Lower leg skin (tissue), 4 donors: ENCODE measurements at regions not wholly inside any gene's neighbourhood (a gene's known extent, or its start where the extent isn't known, plus 50 kb on each side); places are given as distances from the start of the nearest gene placed in this dataset.

Experiments
- DNase-seq, 2 donors: peaks; one replicate each; pipeline ENCODE4 v3.0.0-alpha.2; 2019; ENCODE audit warnings: low spot score in 2 of 2
- H3K4me3 ChIP-seq: fragments of 200-600 bp; sonication (generic); 2 replicates; pipeline ENCODE4 v1.5.1; 2017; ENCODE audit warnings: mild to moderate bottlenecking, low read depth; ENCODE audit not compliant: poor library complexity, severe bottlenecking
- CTCF ChIP-seq, 3 donors: fragments of 450-650 bp; IDR thresholded peaks; one replicate each; pipeline ENCODE4 v1.5.1; 2016; ENCODE audit warnings: antibody characterized with exemption in 3 of 3, mild to moderate bottlenecking in 3 of 3, moderate library complexity in 2 of 3
- POLR2A ChIP-seq, 2 donors: fragments of 450-650 bp; IDR thresholded peaks; one replicate each; pipeline ENCODE4 v1.6.1; 2016 to 2017; ENCODE audit warnings: antibody characterized with exemption in 2 of 2, mild to moderate bottlenecking in 1 of 2, moderate library complexity in 1 of 2
- WGBS, 2 donors: methylation state at CpG; one replicate each; pipeline ENCODE4 v1.1.5; 2018; 5-methylcytosine and 5-hydroxymethylcytosine counted together
- intact Hi-C: fragments of 100-400 bp; cut with DNase I; formaldehyde crosslinking; loops from one replicate; pipeline ENCODE4 v1.15.0; 2023; ENCODE audit warnings: low total_unique reads

DNA sequence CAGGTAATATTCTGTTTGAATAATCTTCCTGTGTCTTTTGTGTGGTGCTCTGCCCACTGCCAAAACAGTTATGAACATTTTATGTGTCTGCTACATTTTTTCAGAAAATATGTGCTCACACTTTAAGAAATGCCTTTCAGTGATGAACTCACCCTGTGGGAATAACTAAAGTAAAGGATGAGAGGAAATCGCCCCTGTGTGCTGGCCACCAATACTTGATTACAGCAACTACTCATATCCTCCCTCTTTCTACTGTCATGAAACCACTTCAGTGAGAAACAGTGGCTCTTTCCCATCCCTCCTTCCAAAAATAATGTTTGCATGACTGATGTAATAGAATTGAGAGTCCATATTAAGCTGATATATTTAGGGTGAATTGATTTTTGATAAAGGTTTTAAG lies 900.9 kb downstream of the RAB28 start:
- intact Hi-C loops = no loop called here
- H3K4me3 ChIP-seq = no peak overlapping the region
- TF ChIP-seq POLR2A (IDR thresholded peaks at IDR 0.05) = no peak
- TF ChIP-seq CTCF (IDR thresholded peaks at IDR 0.05) = no peak
- 50 to 52% methylated on average over 1 of the region's 1 CpG for WGBS, 2 donors
- no peak for DNase-seq

- DNase-seq = no peak
- WGBS, 2 donors = 91% methylated on average over 5 of the region's 5 CpGs
- TF ChIP-seq CTCF (IDR thresholded peaks at IDR 0.05) (no peak), POLR2A (IDR thresholded peaks at IDR 0.05) (no peak)
- intact Hi-C loops = no loop called here
- no peak overlapping the region for H3K4me3 ChIP-seq
Measured at GRCh38 chr4:12580787-12581186, 903.4 kb downstream of the RAB28 start.

DNA sequence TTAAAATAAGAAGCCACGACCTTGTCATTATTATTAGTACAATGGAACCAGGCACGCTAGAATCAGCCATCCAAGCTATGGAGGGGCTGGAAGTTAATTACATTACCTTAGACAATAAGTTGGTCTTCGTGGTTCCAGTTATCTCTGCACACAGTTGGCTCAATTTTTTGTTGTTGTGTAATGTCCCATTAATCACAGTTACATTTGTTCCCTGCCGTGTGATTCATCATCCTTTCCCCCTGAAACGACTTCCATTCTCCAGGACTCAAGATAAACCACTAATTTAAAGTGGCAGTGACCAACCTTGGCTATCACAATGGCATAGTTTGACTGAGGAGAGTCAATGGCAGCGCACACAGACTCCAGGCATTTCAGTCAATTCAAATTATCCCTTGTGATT lies 905.0 kb downstream of the RAB28 start:
- 53 to 55% methylated on average over 6 of the region's 6 CpGs for WGBS, 2 donors
- DNase-seq = no peak
- TF ChIP-seq CTCF (IDR thresholded peaks at IDR 0.05) (no peak), POLR2A (IDR thresholded peaks at IDR 0.05) (no peak)
- intact Hi-C loops = no loop called here
- no peak overlapping the region for H3K4me3 ChIP-seq

GRCh38 chr4:12576409-12576808 lies 907.7 kb downstream of the RAB28 start:
- intact Hi-C loops = no loop called here
- 50 to 56% methylated on average over 4 of the region's 4 CpGs for WGBS, 2 donors
- TF ChIP-seq CTCF (IDR thresholded peaks at IDR 0.05) (no peak), POLR2A (IDR thresholded peaks at IDR 0.05) (no peak)
- H3K4me3 ChIP-seq = no peak overlapping the region
- no peak for DNase-seq

GRCh38 chr4:12573716-12574115 lies 910.4 kb downstream of the RAB28 start:
- TF ChIP-seq POLR2A (IDR thresholded peaks at IDR 0.05) = no peak
- no peak for TF ChIP-seq CTCF (IDR thresholded peaks at IDR 0.05)
- intact Hi-C loops = no loop called here
- DNase-seq = no peak
- H3K4me3 ChIP-seq = no peak overlapping the region

DNA sequence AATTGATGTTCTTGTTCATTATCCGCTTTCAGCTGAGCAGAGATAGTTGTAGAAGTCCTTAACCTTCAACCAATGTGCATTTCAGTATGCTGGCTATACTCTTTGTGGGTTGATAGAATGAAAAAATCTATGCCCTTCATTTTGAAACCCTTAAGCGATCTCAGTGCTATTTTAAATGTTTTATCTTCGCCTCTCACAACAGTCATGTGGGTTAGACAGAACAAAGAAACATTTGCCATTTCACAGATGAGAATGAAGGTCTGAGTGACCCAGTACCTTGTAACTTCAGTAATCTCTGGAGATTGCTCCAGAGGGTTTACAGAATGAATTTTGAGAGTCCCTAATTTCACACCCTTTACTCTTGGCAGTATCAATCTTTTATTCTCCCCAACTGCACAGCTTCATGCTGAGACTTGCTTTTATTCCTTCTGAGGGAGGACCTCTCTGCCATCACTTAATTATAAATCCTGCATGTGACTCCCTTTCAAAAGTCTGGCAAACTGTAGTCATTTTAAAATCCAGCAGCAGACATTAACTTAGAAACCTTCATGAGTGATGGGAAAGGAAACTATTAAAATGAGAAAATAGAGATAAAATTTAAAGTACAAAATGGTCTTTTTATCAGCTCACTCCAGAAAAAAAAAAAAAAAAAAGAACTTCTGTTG lies 921.5 kb downstream of the RAB28 start:
- intact Hi-C loops = no loop called here
- WGBS, 2 donors = 53 to 81% methylated on average over 3 of the region's 3 CpGs
- H3K4me3 ChIP-seq = no peak overlapping the region
- no peak for DNase-seq
- TF ChIP-seq CTCF (IDR thresholded peaks at IDR 0.05) (no peak), POLR2A (IDR thresholded peaks at IDR 0.05) (no peak)
